ENCODE measurements at regions not wholly inside any gene's neighbourhood (a gene's known extent, or its start where the extent isn't known, plus 50 kb on each side); places are given as distances from the start of the nearest gene placed in this dataset.

DNA sequence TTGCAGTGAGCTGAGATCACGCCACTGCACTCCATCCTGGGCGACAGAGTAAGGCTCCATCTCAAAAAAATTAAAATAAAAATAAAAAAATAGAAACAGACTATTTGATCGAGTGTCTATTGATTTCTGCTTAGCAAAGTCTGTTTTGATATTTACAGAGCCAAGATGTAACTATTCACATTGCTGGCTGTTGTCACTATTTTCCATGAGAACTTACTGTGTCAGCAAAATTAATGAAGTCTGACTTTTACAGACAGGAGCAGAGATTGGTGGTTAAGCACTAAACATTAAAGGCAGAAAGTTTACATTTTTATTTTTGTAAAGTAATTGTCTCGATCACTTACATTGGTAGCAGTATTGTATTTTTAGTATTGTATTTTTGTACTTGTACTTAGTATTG is 85.0 kb upstream of the CCDC28A start:
- ChIA-PET CTCF (no interaction called here), POLR2A (no interaction called here)
- ATAC-seq (ENCODE audit: low read depth) (no peak), DNase-seq (no peak)
- Mint-ChIP-seq H3K27ac (no peak overlapping the region), H3K36me3 (ENCODE audit: low read depth) (no peaks in the 10 kb centered on the region), H3K27me3 (peaks cover 11% of the 10 kb centered on the region), H3K4me1 (peaks cover 8% of the 10 kb centered on the region), H3K9me3 (no peaks in the 10 kb centered on the region), H3K4me3 (no peak overlapping the region)
- no peak for TF ChIP-seq CTCF (IDR thresholded peaks at IDR 0.05)
- intact Hi-C loops (cut with micrococcal nuclease) = no loop called here

- ATAC-seq (ENCODE audit: low read depth) = no peak
- no peak for TF ChIP-seq CTCF (IDR thresholded peaks at IDR 0.05)
- H3K9me3 Mint-ChIP-seq = no peaks in the 10 kb centered on the region
- POLR2A ChIA-PET = no interaction called here
- intact Hi-C loops (cut with micrococcal nuclease) = loop anchor here (5.0 to 10.0 kb wide), 4 partner anchors 285 to 583 kb away; partner anchors contain the start of genes ABRACL, HEBP2, HECA and PERP
- no peak overlapping the region for H3K4me3 Mint-ChIP-seq
- no peak overlapping the region for H3K27ac Mint-ChIP-seq
- H3K36me3 Mint-ChIP-seq (ENCODE audit: low read depth) = no peaks in the 10 kb centered on the region
- H3K4me1 Mint-ChIP-seq = peaks cover 11% of the 10 kb centered on the region
- DNase-seq = no peak
- CTCF ChIA-PET = no interaction called here
- H3K27me3 Mint-ChIP-seq = peaks cover 17% of the 10 kb centered on the region
Observed at GRCh38 chr6:138689849-138690248, 83.7 kb upstream of the CCDC28A start.

DNA sequence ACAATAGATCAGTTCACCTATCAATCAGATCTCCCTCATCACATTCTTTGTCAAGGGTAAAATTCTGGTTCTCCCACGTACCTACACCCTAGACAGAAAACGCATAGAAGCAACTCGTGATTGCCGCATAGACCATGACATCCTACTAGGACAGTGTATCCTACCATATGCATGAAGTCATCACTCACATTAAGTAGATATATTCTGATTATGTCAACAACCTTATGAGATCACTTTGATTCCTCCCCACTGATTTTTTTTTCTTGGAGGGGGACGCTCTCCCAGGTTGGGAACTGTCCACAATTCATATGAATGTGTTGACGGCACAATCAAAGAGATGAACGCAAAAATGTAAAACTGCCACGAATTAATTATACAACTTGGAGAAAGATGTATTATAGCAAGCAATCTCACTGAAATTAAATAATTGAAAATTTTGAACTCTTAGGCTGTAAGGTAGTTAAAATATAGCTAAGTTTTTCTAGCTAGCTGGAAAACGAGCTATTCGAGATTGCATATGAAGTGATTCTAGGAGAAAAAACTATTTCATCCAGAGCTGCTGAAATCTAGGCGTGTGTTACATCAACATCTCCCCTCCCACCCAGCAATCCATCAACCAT is 82.5 kb upstream of the CCDC28A start:
- CTCF ChIA-PET = interaction anchor here (0.7 to 2.6 kb wide), 4 partner anchors 17 to 102 kb away, joined by 4 to 15 read pairs (median 6); no protein-coding TSS in a partner anchor
- H3K4me1 Mint-ChIP-seq = peaks cover 11% of the 10 kb centered on the region
- peaks cover 23% of the 10 kb centered on the region for H3K27me3 Mint-ChIP-seq
- no peak for DNase-seq
- intact Hi-C loops (cut with micrococcal nuclease) = loop anchor here (5.0 to 10.0 kb wide), 4 partner anchors 286 to 584 kb away; partner anchors contain the start of genes ABRACL, HEBP2, HECA and PERP
- ATAC-seq (ENCODE audit: low read depth) = no peak
- no peaks in the 10 kb centered on the region for H3K36me3 Mint-ChIP-seq (ENCODE audit: low read depth)
- POLR2A ChIA-PET = interaction anchor here (1.2 kb wide), 1 partner anchor 82 kb away, joined by 3 read pairs; no protein-coding TSS in a partner anchor
- peak overlapping the region; percentile 73 for H3K4me3 Mint-ChIP-seq
- no peak for TF ChIP-seq CTCF (IDR thresholded peaks at IDR 0.05)
- H3K9me3 Mint-ChIP-seq = no peaks in the 10 kb centered on the region
- no peak overlapping the region for H3K27ac Mint-ChIP-seq

- Mint-ChIP-seq H3K4me3 (peak overlapping the region; percentile 73), H3K27ac (no peak overlapping the region), H3K36me3 (ENCODE audit: low read depth) (no peaks in the 10 kb centered on the region), H3K9me3 (no peaks in the 10 kb centered on the region), H3K27me3 (peaks cover 25% of the 10 kb centered on the region), H3K4me1 (peaks cover 11% of the 10 kb centered on the region)
- CTCF ChIA-PET = interaction anchor here (0.7 to 2.6 kb wide), 6 partner anchors 18 to 103 kb away, joined by 4 to 15 read pairs (median 6); no protein-coding TSS in a partner anchor
- intact Hi-C loops (cut with micrococcal nuclease) = loop anchor here (1.0 to 10.0 kb wide), 8 partner anchors 75 to 673 kb away; partner anchors contain the start of genes ABRACL, HEBP2, HECA and PERP
- ATAC-seq (ENCODE audit: low read depth) (no peak), DNase-seq (no peak)
- POLR2A ChIA-PET = interaction anchor here (1.2 kb wide), 1 partner anchor 81 kb away, joined by 3 read pairs; no protein-coding TSS in a partner anchor
- no peak for TF ChIP-seq CTCF (IDR thresholded peaks at IDR 0.05)
Observed at GRCh38 chr6:138691595-138692057, 81.9 kb upstream of the CCDC28A start.

All from activated B cell treated with CpG ODN at 0.5 μM for 24 hours (primary cell).